ENCODE measurements at regions not wholly inside any gene's neighbourhood (a gene's known extent, or its start where the extent isn't known, plus 50 kb on each side); places are given as distances from the start of the nearest gene placed in this dataset.

- no peaks in the 10 kb centered on the region for H3K36me3 ChIP-seq (ENCODE audit: insufficient read depth, low read length, poor library complexity, severe bottlenecking)
- no peak for DNase-seq (ENCODE audit: low spot score)
- BruUV-seq (replicated peaks), result no TSS peak
- no peaks in the 10 kb centered on the region for H3K4me1 ChIP-seq (ENCODE audit: insufficient read depth, low read length, poor library complexity, severe bottlenecking)
- no peak for TF ChIP-seq CTCF (conservative IDR thresholded peaks at IDR 0.05; ENCODE audit: low read depth, low read length)
- TF ChIP-seq EZH2 (IDR thresholded peaks at IDR 0.05; ENCODE audit: borderline replicate concordance, low read depth, low read length, poor library complexity, severe bottlenecking), result no peak
- no peak overlapping the region for H3K4me3 ChIP-seq (ENCODE audit: low read depth, low read length, poor library complexity, severe bottlenecking)
- CTCF ChIA-PET, result interaction anchor here (0.6 kb wide), 1 partner anchor 18 kb away, joined by 3 read pairs; no protein-coding TSS in a partner anchor
- intact Hi-C loops (cut with micrococcal nuclease; ENCODE audit: unreplicated experiment), result no loop called here
- no peak overlapping the region for H3K27ac ChIP-seq (ENCODE audit: low read depth, low read length, poor library complexity, severe bottlenecking)
- H3K27me3 ChIP-seq (replicated peaks; ENCODE audit: insufficient read depth, low read depth, low read length, poor library complexity), result no peaks in the 10 kb centered on the region
- POLR2A ChIA-PET (ENCODE audit: low non-redundant PET), result no interaction called here
- no peaks in the 10 kb centered on the region for H3K9me3 ChIP-seq (ENCODE audit: low read depth, low read length, poor library complexity, severe bottlenecking)
Observed at GRCh38 chr13:110822669-110822945, 92.3 kb downstream of the ANKRD10 start.

DNA sequence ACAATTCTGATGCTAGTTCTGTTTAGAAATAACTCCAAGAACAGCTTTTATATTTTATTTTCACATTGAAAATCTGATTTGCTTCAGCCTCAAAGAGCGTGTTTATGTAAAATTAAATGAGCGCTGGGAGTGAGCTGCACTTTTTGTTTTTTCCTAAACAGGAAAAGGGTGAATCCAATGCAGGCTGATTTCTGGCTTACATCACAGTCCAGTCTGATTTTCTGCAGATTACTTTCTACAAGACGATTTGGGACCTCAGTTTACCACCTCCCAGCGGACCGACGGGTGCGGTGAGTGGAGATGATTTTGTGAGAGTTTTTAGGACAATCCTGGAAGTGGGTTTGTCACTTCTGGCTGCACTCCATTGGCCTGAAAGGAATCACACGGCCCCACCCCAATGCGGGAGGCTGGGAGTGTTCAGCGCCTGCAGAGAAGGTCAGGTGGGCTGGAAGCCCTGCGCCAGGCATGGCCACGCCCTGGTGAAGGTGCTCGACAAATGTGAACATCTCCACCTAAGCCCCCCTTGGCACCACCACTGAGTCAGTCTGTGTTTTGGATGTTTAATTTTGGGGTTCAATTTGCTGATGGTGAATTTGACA, 90.1 kb downstream of the ANKRD10 start:
- DNase-seq (ENCODE audit: low spot score), result no peak
- Histone ChIP-seq H3K36me3 (ENCODE audit: insufficient read depth, low read length, poor library complexity, severe bottlenecking) (no peaks in the 10 kb centered on the region), H3K27me3 (replicated peaks; ENCODE audit: insufficient read depth, low read depth, low read length, poor library complexity) (no peaks in the 10 kb centered on the region), H3K4me3 (ENCODE audit: low read depth, low read length, poor library complexity, severe bottlenecking) (no peak overlapping the region), H3K27ac (ENCODE audit: low read depth, low read length, poor library complexity, severe bottlenecking) (no peak overlapping the region), H3K4me1 (ENCODE audit: insufficient read depth, low read length, poor library complexity, severe bottlenecking) (no peaks in the 10 kb centered on the region), H3K9me3 (ENCODE audit: low read depth, low read length, poor library complexity, severe bottlenecking) (no peaks in the 10 kb centered on the region)
- no TSS peak for BruUV-seq (replicated peaks)
- intact Hi-C loops (cut with micrococcal nuclease; ENCODE audit: unreplicated experiment), result no loop called here
- ChIA-PET POLR2A (ENCODE audit: low non-redundant PET) (no interaction called here), CTCF (no interaction called here)
- TF ChIP-seq EZH2 (IDR thresholded peaks at IDR 0.05; ENCODE audit: borderline replicate concordance, low read depth, low read length, poor library complexity, severe bottlenecking) (no peak), CTCF (conservative IDR thresholded peaks at IDR 0.05; ENCODE audit: low read depth, low read length) (no peak)

DNA sequence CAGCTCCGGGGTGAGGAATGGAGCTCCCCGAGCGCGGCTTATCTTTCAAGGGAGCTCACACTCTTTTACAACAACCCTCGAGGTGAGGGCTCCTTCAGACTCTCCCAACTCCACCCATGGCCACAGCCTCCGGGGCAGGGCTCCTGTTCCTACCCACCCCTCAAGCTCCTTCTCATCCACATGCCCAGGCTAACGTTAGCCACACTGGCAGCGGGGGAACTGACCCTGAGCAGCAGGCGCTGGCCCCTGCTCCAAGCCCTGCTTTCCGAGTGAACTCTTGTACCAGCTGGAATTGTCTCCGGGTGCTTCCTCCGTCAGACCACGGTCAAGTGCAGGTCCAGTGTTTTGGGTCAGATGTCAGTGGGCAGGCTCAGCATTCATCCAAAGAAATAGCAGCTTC, 89.4 kb downstream of the ANKRD10 start:
- TF ChIP-seq EZH2 (IDR thresholded peaks at IDR 0.05; ENCODE audit: borderline replicate concordance, low read depth, low read length, poor library complexity, severe bottlenecking) (no peak), CTCF (conservative IDR thresholded peaks at IDR 0.05; ENCODE audit: low read depth, low read length) (no peak)
- H3K4me3 ChIP-seq (ENCODE audit: low read depth, low read length, poor library complexity, severe bottlenecking), result no peak overlapping the region
- no TSS peak for BruUV-seq (replicated peaks)
- no peaks in the 10 kb centered on the region for H3K9me3 ChIP-seq (ENCODE audit: low read depth, low read length, poor library complexity, severe bottlenecking)
- H3K27ac ChIP-seq (ENCODE audit: low read depth, low read length, poor library complexity, severe bottlenecking), result no peak overlapping the region
- POLR2A ChIA-PET (ENCODE audit: low non-redundant PET), result no interaction called here
- no peaks in the 10 kb centered on the region for H3K4me1 ChIP-seq (ENCODE audit: insufficient read depth, low read length, poor library complexity, severe bottlenecking)
- CTCF ChIA-PET, result no interaction called here
- H3K27me3 ChIP-seq (replicated peaks; ENCODE audit: insufficient read depth, low read depth, low read length, poor library complexity), result no peaks in the 10 kb centered on the region
- no peak for DNase-seq (ENCODE audit: low spot score)
- intact Hi-C loops (cut with micrococcal nuclease; ENCODE audit: unreplicated experiment), result no loop called here
- no peaks in the 10 kb centered on the region for H3K36me3 ChIP-seq (ENCODE audit: insufficient read depth, low read length, poor library complexity, severe bottlenecking)
